ENCODE measurements at regions not wholly inside any gene's neighbourhood (a gene's known extent, or its start where the extent isn't known, plus 50 kb on each side); places are given as distances from the start of the nearest gene placed in this dataset.

DNA sequence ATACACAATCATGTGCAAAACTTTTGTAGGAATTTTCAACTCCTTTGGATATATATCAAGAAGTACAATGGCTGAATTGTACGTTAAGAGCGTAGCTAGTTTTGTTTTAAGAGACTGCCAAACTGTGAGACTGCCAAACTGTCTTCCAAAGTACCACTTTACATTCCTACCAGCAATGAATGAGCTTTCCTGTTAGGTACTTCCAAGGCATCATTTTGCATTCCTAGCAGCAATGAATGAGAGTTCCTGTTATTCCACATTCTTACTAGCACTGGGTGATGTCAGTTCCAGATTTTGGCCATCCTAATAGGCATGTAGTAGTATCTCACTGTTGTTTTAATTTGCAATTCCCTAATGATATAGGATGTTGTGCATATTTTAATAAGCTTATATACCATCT is 219.3 kb downstream of the KCNN2 start:
- intact Hi-C loops (cut with micrococcal nuclease) = no loop called here
- RAD21 ChIA-PET (ENCODE audit: low non-redundant PET in 1 of 2, low total read pairs in 2 of 2, uncharacterized antibody in 2 of 2, unreplicated experiment in 2 of 2) = no interaction called here
- no TSS peak for BruUV-seq (replicated peaks)
- POLR2A ChIA-PET = no interaction called here
- DNase-seq (ENCODE audit: low read depth, low spot score) (no peak), ATAC-seq (no peak)
- CTCF ChIA-PET = no interaction called here
- Histone ChIP-seq H4K20me1 (ENCODE audit: insufficient read depth) (no peaks in the 10 kb centered on the region), H3K4me3 (replicated peaks in 1 of 2; ENCODE audit: low read depth in 1 of 2, low read length in 2 of 2) (no peak overlapping the region), H3K36me3 (ENCODE audit: control insufficient read depth in 1 of 2, insufficient read depth in 2 of 2, low read length in 2 of 2) (no peaks in the 10 kb centered on the region), H3K4me2 (ENCODE audit: low read length) (no peak overlapping the region), H3K27ac (ENCODE audit: low read depth, low read length) (no peak overlapping the region), H3K9ac (ENCODE audit: low read length) (no peak overlapping the region), H3K27me3 (ENCODE audit: insufficient read depth, low read length) (no peaks in the 10 kb centered on the region; the same call in 1 of the 2 replicates), H3K9me2 (ENCODE audit: insufficient read depth) (no peaks in the 10 kb centered on the region), H3K9me3 (ENCODE audit: control insufficient read depth in 1 of 2, insufficient read depth in 1 of 2, low read depth in 1 of 2, low read length in 2 of 2) (no peaks in the 10 kb centered on the region), H3K4me1 (ENCODE audit: control insufficient read depth in 1 of 2, insufficient read depth in 2 of 2, low read length in 2 of 2) (no peaks in the 10 kb centered on the region), H2AFZ (ENCODE audit: low read depth, low read length, poor library complexity, severe bottlenecking) (no peak overlapping the region), H3K79me2 (ENCODE audit: insufficient read depth, low read length) (no peaks in the 10 kb centered on the region)
- TF ChIP-seq ZNF274 (IDR thresholded peaks at IDR 0.05; ENCODE audit: low read depth, low read length) (no peak), EZH2 (IDR thresholded peaks at IDR 0.05) (no peak), TCF7L2 (IDR thresholded peaks at IDR 0.05; ENCODE audit: borderline replicate concordance, extremely low read depth, insufficient read depth, insufficient read length) (no peak), FOSL1 (IDR thresholded peaks at IDR 0.05; ENCODE audit: low read depth) (no peak), ELF1 (IDR thresholded peaks at IDR 0.05; ENCODE audit: borderline replicate concordance, low read depth) (no peak), SP1 (IDR thresholded peaks at IDR 0.05; ENCODE audit: low read depth) (no peak), CEBPB (IDR thresholded peaks at IDR 0.05; ENCODE audit: low read depth) (no peak), JUND (IDR thresholded peaks at IDR 0.05) (no peak), YY1 (IDR thresholded peaks at IDR 0.05; ENCODE audit: extremely low read depth, insufficient replicate concordance, low read depth, low read length) (no peak), EGR1 (IDR thresholded peaks at IDR 0.05; ENCODE audit: low read depth) (no peak), EZH2phosphoT487 (IDR thresholded peaks at IDR 0.05; ENCODE audit: borderline replicate concordance) (no peak)
- TF ChIP-seq, protein P1, sequence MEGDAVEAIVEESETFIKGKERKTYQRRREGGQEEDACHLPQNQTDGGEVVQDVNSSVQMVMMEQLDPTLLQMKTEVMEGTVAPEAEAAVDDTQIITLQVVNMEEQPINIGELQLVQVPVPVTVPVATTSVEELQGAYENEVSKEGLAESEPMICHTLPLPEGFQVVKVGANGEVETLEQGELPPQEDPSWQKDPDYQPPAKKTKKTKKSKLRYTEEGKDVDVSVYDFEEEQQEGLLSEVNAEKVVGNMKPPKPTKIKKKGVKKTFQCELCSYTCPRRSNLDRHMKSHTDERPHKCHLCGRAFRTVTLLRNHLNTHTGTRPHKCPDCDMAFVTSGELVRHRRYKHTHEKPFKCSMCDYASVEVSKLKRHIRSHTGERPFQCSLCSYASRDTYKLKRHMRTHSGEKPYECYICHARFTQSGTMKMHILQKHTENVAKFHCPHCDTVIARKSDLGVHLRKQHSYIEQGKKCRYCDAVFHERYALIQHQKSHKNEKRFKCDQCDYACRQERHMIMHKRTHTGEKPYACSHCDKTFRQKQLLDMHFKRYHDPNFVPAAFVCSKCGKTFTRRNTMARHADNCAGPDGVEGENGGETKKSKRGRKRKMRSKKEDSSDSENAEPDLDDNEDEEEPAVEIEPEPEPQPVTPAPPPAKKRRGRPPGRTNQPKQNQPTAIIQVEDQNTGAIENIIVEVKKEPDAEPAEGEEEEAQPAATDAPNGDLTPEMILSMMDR (IDR thresholded peaks at IDR 0.05 in 2 of 3, conservative IDR thresholded peaks at IDR 0.05 in 1 of 3; ENCODE audit: borderline replicate concordance in 1 of 3, insufficient read depth in 1 of 3, low read depth in 2 of 3, low read length in 2 of 3) = no peak
